ENCODE measurements at regions not wholly inside any gene's neighbourhood (a gene's known extent, or its start where the extent isn't known, plus 50 kb on each side); places are given as distances from the start of the nearest gene placed in this dataset.

DNA sequence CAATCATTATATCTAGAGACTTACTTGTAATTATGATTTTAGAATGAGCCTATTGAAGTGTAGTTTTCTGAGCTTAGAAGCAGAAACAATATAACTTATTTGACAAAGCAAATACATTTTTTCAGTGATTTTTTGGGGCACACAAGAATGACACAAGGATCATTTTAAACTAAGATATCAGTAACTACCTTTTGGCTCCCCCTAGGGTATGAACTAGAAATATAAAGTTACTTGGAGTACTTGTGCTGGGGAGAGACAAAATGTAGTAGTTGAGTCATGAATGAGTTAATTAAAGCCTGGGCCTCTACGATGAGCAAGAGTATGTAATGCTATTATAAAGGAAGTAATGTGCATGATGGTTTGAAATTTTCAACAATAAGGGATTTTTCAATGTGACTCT lies 1244.1 kb upstream of the ACO1 start:
- no peak overlapping the region for H3K4me2 ChIP-seq (ENCODE audit: low read depth, low read length, poor library complexity, severe bottlenecking)

DNA sequence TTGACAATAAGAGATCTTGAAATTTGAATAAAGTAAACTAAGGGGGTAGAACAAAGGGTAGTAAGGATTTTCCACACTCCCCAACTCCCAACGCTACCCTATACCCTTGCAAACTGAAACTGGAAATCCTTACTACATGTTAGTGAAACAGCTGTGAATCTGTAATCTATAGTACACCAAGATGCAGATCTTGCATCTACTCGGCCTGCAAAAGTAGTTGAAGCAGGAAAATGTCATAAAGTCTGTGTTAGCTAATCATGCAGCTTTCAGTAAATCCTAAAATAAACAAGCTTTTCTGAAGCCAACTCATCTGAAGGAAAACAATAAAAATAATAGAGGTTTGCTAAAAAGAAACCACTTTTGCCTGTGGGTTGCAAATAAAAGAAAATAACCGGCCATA lies 1242.0 kb upstream of the ACO1 start:
- Histone ChIP-seq H3K27me3 (ENCODE audit: insufficient read depth, low read length, poor library complexity, severe bottlenecking) (no peaks in the 10 kb centered on the region), H3K4me2 (ENCODE audit: low read depth, low read length, poor library complexity, severe bottlenecking) (no peak overlapping the region), H3F3A (ENCODE audit: low read depth) (no peaks in the 10 kb centered on the region), H3K79me2 (ENCODE audit: insufficient read depth, low read length) (no peaks in the 10 kb centered on the region), H3K36me3 (ENCODE audit: insufficient read depth, low read length) (no peaks in the 10 kb centered on the region), H4K20me1 (ENCODE audit: insufficient read depth, low read length, poor library complexity, severe bottlenecking) (no peaks in the 10 kb centered on the region), H2AFZ (ENCODE audit: low read length) (no peak overlapping the region), H3K4me3 (ENCODE audit: low read length, poor library complexity, severe bottlenecking) (no peak overlapping the region), H3K9me3 (ENCODE audit: insufficient read depth, low read depth, low read length) (no peaks in the 10 kb centered on the region), H3K9ac (ENCODE audit: low read depth, low read length, poor library complexity, severe bottlenecking) (no peak overlapping the region), H3K4me1 (ENCODE audit: insufficient read depth, low read length, poor library complexity, severe bottlenecking) (no peaks in the 10 kb centered on the region), H3K9me2 (replicated peaks; ENCODE audit: low read depth, low read length) (no peaks in the 10 kb centered on the region)
- no peak for TF ChIP-seq EZH2phosphoT487 (IDR thresholded peaks at IDR 0.05; ENCODE audit: borderline replicate concordance)
- TF ChIP-seq, protein P1, sequence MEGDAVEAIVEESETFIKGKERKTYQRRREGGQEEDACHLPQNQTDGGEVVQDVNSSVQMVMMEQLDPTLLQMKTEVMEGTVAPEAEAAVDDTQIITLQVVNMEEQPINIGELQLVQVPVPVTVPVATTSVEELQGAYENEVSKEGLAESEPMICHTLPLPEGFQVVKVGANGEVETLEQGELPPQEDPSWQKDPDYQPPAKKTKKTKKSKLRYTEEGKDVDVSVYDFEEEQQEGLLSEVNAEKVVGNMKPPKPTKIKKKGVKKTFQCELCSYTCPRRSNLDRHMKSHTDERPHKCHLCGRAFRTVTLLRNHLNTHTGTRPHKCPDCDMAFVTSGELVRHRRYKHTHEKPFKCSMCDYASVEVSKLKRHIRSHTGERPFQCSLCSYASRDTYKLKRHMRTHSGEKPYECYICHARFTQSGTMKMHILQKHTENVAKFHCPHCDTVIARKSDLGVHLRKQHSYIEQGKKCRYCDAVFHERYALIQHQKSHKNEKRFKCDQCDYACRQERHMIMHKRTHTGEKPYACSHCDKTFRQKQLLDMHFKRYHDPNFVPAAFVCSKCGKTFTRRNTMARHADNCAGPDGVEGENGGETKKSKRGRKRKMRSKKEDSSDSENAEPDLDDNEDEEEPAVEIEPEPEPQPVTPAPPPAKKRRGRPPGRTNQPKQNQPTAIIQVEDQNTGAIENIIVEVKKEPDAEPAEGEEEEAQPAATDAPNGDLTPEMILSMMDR (conservative IDR thresholded peaks at IDR 0.05; ENCODE audit: low read length), result no peak

More for the DNA sequence above, 1244.1 kb upstream of the ACO1 start:
- Histone ChIP-seq H3K4me1 (ENCODE audit: insufficient read depth, low read length, poor library complexity, severe bottlenecking) (no peaks in the 10 kb centered on the region), H3K36me3 (ENCODE audit: insufficient read depth, low read length) (no peaks in the 10 kb centered on the region), H3F3A (ENCODE audit: low read depth) (no peaks in the 10 kb centered on the region), H3K9ac (ENCODE audit: low read depth, low read length, poor library complexity, severe bottlenecking) (no peak overlapping the region), H3K9me3 (ENCODE audit: insufficient read depth, low read depth, low read length) (no peaks in the 10 kb centered on the region), H3K79me2 (ENCODE audit: insufficient read depth, low read length) (no peaks in the 10 kb centered on the region), H3K9me2 (replicated peaks; ENCODE audit: low read depth, low read length) (no peaks in the 10 kb centered on the region), H3K27me3 (ENCODE audit: insufficient read depth, low read length, poor library complexity, severe bottlenecking) (no peaks in the 10 kb centered on the region), H3K4me3 (ENCODE audit: low read length, poor library complexity, severe bottlenecking) (no peak overlapping the region), H4K20me1 (ENCODE audit: insufficient read depth, low read length, poor library complexity, severe bottlenecking) (no peaks in the 10 kb centered on the region), H2AFZ (ENCODE audit: low read length) (no peak overlapping the region)
- no peak for TF ChIP-seq EZH2phosphoT487 (IDR thresholded peaks at IDR 0.05; ENCODE audit: borderline replicate concordance)
- TF ChIP-seq, protein P1 (conservative IDR thresholded peaks at IDR 0.05; ENCODE audit: low read length), result peak; percentile 41

DNA sequence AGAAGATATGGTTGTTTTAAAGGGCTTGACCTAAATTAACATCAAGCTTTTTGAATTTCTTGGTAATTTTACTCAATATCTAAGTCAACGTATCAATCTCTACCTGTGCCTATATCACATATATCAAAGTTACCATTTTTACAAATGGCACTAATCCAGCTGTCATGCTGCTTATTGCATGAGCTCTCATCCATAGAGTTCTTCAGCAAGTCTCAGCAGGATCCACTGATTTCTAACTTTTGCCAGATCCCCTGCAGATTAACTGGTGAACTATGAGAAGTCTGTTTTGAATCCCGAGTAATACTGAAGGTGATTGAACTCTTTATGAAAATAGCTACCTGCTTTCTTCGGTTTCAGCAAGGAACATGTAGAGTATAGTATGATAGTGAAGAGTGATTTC lies 1239.8 kb upstream of the ACO1 start:
- H3K9me2 ChIP-seq (replicated peaks; ENCODE audit: low read depth, low read length), result no peaks in the 10 kb centered on the region
- no peaks in the 10 kb centered on the region for H3F3A ChIP-seq (ENCODE audit: low read depth)
- no peak overlapping the region for H3K4me3 ChIP-seq (ENCODE audit: low read length, poor library complexity, severe bottlenecking)
- H3K9me3 ChIP-seq (ENCODE audit: insufficient read depth, low read depth, low read length), result no peaks in the 10 kb centered on the region
- H3K4me2 ChIP-seq (ENCODE audit: low read depth, low read length, poor library complexity, severe bottlenecking), result no peak overlapping the region
- H2AFZ ChIP-seq (ENCODE audit: low read length), result no peak overlapping the region
- H3K9ac ChIP-seq (ENCODE audit: low read depth, low read length, poor library complexity, severe bottlenecking), result no peak overlapping the region
- no peaks in the 10 kb centered on the region for H3K79me2 ChIP-seq (ENCODE audit: insufficient read depth, low read length)
- no peak for TF ChIP-seq EZH2phosphoT487 (IDR thresholded peaks at IDR 0.05; ENCODE audit: borderline replicate concordance)
- TF ChIP-seq, protein P1 (conservative IDR thresholded peaks at IDR 0.05; ENCODE audit: low read length), result no peak
- no peaks in the 10 kb centered on the region for H4K20me1 ChIP-seq (ENCODE audit: insufficient read depth, low read length, poor library complexity, severe bottlenecking)
- no peaks in the 10 kb centered on the region for H3K36me3 ChIP-seq (ENCODE audit: insufficient read depth, low read length)
- H3K27me3 ChIP-seq (ENCODE audit: insufficient read depth, low read length, poor library complexity, severe bottlenecking), result no peaks in the 10 kb centered on the region
- H3K4me1 ChIP-seq (ENCODE audit: insufficient read depth, low read length, poor library complexity, severe bottlenecking), result no peaks in the 10 kb centered on the region

All from Loucy (cell line).